ENCODE measurements at regions not wholly inside any gene's neighbourhood (a gene's known extent, or its start where the extent isn't known, plus 50 kb on each side); places are given as distances from the start of the nearest gene placed in this dataset.

- DNase-seq, result no peak
These were observed 210.2 kb downstream of the ARPP21 start for GRCh38 chr3:35849496-35849895.

GRCh38 chr3:35849963-35850362, 210.6 kb downstream of the ARPP21 start:
- DNase-seq, result no peak

GRCh38 chr3:35857004-35857403, 217.7 kb downstream of the ARPP21 start:
- no peak for DNase-seq

GRCh38 chr3:35862057-35862456, 222.7 kb downstream of the ARPP21 start:
- no peak for DNase-seq

GRCh38 chr3:35864871-35865270, 225.5 kb downstream of the ARPP21 start:
- no peak for DNase-seq

- DNase-seq, result no peak
These were observed 228.5 kb downstream of the ARPP21 start for GRCh38 chr3:35867791-35868190.

GRCh38 chr3:35871009-35871408, 231.7 kb downstream of the ARPP21 start:
- no peak for DNase-seq

- no peak for DNase-seq
These were observed 244.6 kb downstream of the ARPP21 start for GRCh38 chr3:35883929-35884328.

GRCh38 chr3:35894735-35895134, 255.4 kb downstream of the ARPP21 start:
- DNase-seq, result no peak

- DNase-seq, result no peak
These were observed 259.9 kb downstream of the ARPP21 start for GRCh38 chr3:35899245-35899644.

- DNase-seq, result no peak
These were observed 260.8 kb downstream of the ARPP21 start for GRCh38 chr3:35900079-35900478.

- peak; percentile 57 for DNase-seq
These were observed 269.3 kb downstream of the ARPP21 start for GRCh38 chr3:35908366-35909232.

GRCh38 chr3:35919160-35919559, 279.8 kb downstream of the ARPP21 start:
- DNase-seq, result no peak

GRCh38 chr3:35921718-35922117, 282.4 kb downstream of the ARPP21 start:
- no peak for DNase-seq

- DNase-seq, result peak; percentile 5
These were observed 284.7 kb downstream of the ARPP21 start for GRCh38 chr3:35924070-35924469.

GRCh38 chr3:35927441-35927840, 288.1 kb downstream of the ARPP21 start:
- no peak for DNase-seq

GRCh38 chr3:35929158-35929557, 289.8 kb downstream of the ARPP21 start:
- no peak for DNase-seq

GRCh38 chr3:35931867-35932266, 292.5 kb downstream of the ARPP21 start:
- no peak for DNase-seq

- DNase-seq, result peak; percentile 39
These were observed 293.7 kb downstream of the ARPP21 start for GRCh38 chr3:35932995-35933394.

- DNase-seq, result no peak
These were observed 297.2 kb downstream of the ARPP21 start for GRCh38 chr3:35936571-35936970.

GRCh38 chr3:35944926-35945710, 305.8 kb downstream of the ARPP21 start:
- DNase-seq, result no peak

- peak; percentile 4 for DNase-seq
These were observed 307.0 kb downstream of the ARPP21 start for GRCh38 chr3:35946121-35946853.

- no peak for DNase-seq
These were observed 307.7 kb downstream of the ARPP21 start for GRCh38 chr3:35946854-35947515.

All from inflammatory macrophage treated with lipopolysaccharide for 4 hours (primary cell).